HG03442 (cell line): ENCODE measurements at regions not wholly inside any gene's neighbourhood (a gene's known extent, or its start where the extent isn't known, plus 50 kb on each side); places are given as distances from the start of the nearest gene placed in this dataset.
"Not testable (repeated sequence)": the region's sequence is repeated elsewhere in the genome, so short reads cannot be mapped to it uniquely, and the experiment has no call there.

Experiments used
- ATAC-seq: cut with Tn5 transposase; IDR thresholded peaks from one replicate; pipeline ENCODE4 v1.9.1; 2021; ENCODE audit warnings: mild to moderate bottlenecking, moderate library complexity; ENCODE audit not compliant: unreplicated experiment

- no peak for ATAC-seq
Observed at GRCh38 chr10:36023939-36024338, 381.8 kb upstream of the FZD8 start.

DNA sequence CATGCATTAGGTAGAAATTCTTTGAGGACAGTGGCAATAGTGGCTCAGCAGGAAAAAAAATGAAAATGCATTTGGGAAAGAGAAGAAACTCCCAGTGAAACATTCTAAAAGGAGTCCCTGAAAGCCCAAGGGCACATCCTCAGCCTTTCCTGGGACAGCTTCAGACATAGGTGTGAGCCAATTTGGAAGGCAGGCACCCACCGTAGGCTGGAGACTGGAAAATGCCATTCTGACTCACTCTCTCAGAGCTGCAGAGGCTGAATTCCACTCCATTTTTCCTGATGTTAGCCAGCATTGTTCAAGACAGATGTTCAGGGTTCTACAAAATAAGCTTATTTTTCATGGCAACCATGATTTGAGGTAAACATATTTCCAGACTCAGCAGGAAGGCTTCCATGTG is 379.0 kb upstream of the FZD8 start:
- no peak for ATAC-seq

- no peak for ATAC-seq
Observed at GRCh38 chr10:36019749-36020148, 377.7 kb upstream of the FZD8 start.

DNA sequence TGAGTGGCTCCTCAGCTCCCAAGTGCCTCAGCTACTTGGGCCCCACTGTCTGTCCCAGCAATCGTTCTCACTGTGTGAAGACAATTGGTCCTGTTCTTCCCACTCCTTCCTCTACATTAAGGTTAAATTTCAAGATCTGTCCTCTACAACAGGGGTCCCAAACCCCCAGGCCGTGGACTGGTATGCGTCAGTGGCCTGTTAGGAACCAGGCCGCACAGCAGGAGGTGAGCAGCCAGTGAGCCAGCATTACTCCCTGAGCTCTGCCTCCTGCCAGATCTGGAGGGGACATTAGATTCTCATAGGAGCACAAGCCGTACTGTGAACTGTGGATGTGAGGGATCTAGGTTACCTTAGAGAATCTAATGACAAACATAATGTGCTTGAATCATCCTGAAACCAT is 376.9 kb upstream of the FZD8 start:
- no peak for ATAC-seq

GRCh38 chr10:36017137-36017536 is 375.0 kb upstream of the FZD8 start:
- ATAC-seq: no peak

GRCh38 chr10:36007369-36007768 is 365.3 kb upstream of the FZD8 start:
- ATAC-seq: no peak

DNA sequence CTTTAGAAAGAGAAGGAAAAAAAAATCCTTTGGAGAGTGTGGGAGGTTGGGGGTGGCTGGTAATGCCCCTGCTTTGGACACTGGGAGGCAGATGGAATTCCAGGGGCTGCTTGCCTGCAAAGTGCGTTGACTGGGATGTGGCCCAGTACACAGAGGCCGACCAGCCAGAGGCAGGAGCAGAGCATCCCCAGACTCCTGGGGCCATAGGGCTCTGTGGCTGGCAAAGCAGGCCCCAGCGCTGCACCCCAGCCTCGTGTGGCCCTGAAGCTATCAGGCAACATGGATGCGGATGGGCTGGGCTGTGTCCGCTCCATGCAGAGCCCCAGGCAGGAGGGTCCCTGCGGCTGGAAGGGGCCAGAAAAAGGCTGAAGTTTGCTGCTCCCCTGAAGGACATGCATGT is 361.6 kb upstream of the FZD8 start:
- ATAC-seq: no peak

GRCh38 chr10:36003031-36003600 is 361.0 kb upstream of the FZD8 start:
- ATAC-seq: no peak

- no peak for ATAC-seq
Observed at GRCh38 chr10:36002445-36002844, 360.3 kb upstream of the FZD8 start.

GRCh38 chr10:36000754-36001153 is 358.7 kb upstream of the FZD8 start:
- ATAC-seq: not testable (repeated sequence)

GRCh38 chr10:35998026-35998425 is 355.9 kb upstream of the FZD8 start:
- ATAC-seq: no peak

- ATAC-seq: no peak
Observed at GRCh38 chr10:35995485-35995884, 353.4 kb upstream of the FZD8 start.

GRCh38 chr10:35993591-35994515 is 351.8 kb upstream of the FZD8 start:
- ATAC-seq: no peak

DNA sequence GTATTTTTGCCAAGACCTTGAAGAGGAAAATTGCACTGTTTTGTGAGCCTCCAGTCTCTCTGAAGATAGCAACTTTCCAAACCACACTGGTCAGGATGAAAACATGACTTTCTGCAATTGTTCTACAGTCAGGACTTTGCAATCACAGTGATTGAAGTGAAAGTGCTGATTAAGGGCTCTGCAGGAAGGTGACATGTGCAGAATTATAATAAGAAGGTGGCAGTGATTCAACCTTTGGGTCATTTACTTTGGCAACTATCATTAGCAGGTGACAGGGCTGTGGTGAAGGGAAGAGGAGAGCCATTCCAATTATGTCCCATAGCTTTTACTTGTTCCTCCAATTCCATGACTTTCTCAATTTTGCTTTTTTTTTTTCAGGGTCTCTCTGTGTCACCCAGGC is 350.0 kb upstream of the FZD8 start:
- no peak for ATAC-seq

DNA sequence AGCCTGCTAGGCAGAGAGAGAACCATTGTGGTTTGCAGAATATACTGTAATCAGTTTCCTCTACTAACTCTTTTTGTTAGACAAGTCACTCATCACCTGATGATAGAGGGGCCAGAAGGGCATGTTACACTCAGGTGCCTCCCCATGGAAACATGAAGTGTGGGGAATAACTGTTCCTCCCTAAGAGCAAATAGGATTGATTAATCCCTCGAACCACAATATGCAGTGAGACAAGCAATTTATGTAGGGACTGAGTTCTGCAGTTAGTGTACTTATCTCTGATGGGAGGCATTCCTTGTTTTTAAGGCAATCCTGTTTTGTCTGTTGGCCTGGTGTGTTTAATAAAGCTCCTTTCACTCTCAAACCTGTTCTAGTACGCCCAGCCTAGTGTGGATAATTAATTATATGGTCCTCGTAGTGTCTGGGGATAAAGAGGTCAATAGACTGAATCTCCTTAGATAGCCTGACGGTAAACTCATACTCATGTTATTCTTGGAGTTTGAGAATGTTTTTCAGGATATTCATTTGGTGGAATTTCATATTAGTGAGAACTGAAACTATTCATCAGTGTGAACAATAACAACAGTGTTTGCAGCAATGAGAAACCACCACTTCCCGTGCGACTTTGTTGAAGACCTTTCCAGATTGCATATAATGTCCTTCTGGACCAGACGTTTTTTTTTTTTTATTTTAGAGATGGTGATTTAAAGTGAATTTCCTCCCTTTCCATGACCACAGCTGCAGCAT is 344.8 kb upstream of the FZD8 start:
- no peak for ATAC-seq

DNA sequence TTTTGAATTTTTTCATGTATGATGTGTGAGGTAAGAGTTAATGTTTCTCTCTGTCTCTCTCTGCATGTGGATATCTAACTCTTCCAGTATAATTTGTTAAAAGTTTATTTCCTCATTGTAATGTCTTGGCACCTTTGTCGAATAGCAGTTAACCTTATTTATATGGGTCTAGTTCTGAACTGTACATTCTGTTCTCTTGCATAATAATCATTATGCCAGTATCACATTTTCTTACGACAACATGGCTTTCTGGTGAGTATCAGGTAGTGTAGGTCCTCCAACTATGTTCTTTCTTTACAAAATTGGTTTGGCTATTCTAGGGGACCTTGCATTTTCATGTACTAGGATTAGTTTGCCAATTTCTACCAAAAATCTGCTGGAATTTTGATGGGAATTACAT is 337.0 kb upstream of the FZD8 start:
- no peak for ATAC-seq

DNA sequence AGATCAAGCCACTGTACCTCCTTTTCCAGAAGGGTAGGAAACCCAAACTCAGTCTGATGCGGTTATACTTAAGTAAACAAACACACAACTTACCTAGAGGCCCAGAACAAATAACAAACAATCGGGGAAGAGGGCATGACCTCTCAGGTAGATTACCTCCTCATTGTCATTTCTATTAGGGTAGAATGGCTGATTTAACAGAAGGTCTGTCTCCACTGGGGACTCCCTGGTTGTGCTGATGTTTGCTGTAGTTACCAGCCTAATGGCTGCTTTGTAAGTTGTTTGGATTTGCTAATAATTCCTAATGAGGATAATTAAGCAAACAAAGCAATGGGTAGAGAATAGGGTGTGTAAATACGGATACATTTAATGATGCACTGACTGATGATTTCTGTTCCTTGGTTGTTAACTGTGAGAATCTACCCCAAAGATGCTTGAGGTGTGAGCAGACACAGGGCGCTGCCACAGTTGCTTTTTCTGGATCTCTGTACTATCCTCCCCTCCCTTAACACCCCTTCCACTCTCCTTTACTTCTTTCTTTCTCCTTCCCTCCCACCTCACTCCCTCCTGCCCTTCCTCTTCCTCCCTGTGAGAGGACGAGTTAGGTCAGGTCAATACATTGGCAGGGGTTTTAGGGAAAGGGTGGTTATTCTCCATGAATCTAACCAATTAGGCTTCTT is 332.0 kb upstream of the FZD8 start:
- not testable (repeated sequence) for ATAC-seq

GRCh38 chr10:35972275-35972674 is 330.2 kb upstream of the FZD8 start:
- ATAC-seq: no peak

DNA sequence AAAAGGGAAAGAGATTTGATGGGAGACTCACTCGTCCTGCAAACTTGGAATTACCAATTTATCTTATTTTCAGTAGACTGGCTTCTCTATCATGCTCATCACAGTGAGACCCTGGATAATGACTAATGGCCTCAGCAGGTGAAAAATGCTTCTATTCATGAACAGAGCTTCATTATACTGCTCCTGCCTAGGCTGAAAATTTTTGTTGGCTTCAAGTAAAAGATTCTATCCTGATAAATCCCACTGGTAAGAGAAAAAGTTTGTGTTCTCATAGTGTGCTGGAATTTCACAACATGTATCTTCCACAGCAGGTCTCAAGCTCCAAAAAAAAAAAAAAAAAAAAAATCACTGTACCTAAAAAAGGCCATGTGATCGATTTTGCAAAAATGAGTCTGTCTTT is 329.3 kb upstream of the FZD8 start:
- no peak for ATAC-seq

- ATAC-seq: no peak
Observed at GRCh38 chr10:35963685-35964084, 321.6 kb upstream of the FZD8 start.

DNA sequence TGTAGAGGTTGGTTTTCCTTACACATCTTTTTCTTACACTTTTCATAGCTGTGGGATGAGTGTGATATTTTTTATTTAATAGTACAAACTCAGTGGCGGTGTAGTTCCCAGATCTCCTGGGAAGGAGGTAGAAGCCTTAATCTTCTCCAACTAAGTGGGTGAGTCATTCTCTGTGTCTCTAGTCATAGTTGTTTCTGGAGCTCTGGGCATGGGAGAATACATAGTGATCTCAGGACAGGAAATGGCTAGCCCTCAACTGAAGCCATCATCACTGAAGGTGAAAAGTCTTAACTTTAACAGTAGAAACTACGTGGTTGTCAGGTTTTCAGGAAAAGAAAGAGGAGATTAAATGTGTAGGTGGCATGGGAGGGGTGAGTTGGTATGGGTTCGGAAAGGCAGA is 319.4 kb upstream of the FZD8 start:
- ATAC-seq: no peak
